Fibroblast of pulmonary artery (primary cell): ENCODE measurements at regions not wholly inside any gene's neighbourhood (a gene's known extent, or its start where the extent isn't known, plus 50 kb on each side); places are given as distances from the start of the nearest gene placed in this dataset.
A peak's percentile ranks its signal among the peaks of the same experiment; 100 is the strongest.
"Not testable (repeated sequence)": the region's sequence is repeated elsewhere in the genome, so short reads cannot be mapped to it uniquely, and the experiment has no call there.

Experiments
- DNase-seq: peaks from one replicate; pipeline ENCODE4 v3.0.0-alpha.2; 2010; ENCODE audit warnings: low read depth
- H3K4me3 ChIP-seq: replicated peaks from 2 replicates; pipeline ENCODE4 v1.5.1; 2011; ENCODE audit warnings: low read depth, mild to moderate bottlenecking, control low read depth, low read length, moderate library complexity
- CTCF ChIP-seq: IDR thresholded peaks from 2 replicates; pipeline ENCODE4 v1.5.1; 2011; ENCODE audit warnings: mild to moderate bottlenecking, control low read depth, low read length, inconsistent platforms; ENCODE audit errors: missing control alignments

GRCh38 chr10:64409349-64409748 lies 888.1 kb downstream of the REEP3 start:
- no peak for DNase-seq
- no peak overlapping the region for H3K4me3 ChIP-seq
- no peak for TF ChIP-seq CTCF

GRCh38 chr10:64416011-64416410 lies 894.8 kb downstream of the REEP3 start:
- no peak overlapping the region for H3K4me3 ChIP-seq
- TF ChIP-seq CTCF: no peak
- DNase-seq: no peak

GRCh38 chr10:64419461-64419860 lies 898.3 kb downstream of the REEP3 start:
- no peak for TF ChIP-seq CTCF
- no peak for DNase-seq
- no peak overlapping the region for H3K4me3 ChIP-seq

- no peak for DNase-seq
- no peak for TF ChIP-seq CTCF
- H3K4me3 ChIP-seq: no peak overlapping the region
Measured at GRCh38 chr10:64426745-64427144, 905.5 kb downstream of the REEP3 start.

- TF ChIP-seq CTCF: peak; percentile 26
- DNase-seq: peak; percentile 8
- H3K4me3 ChIP-seq: no peak overlapping the region
Measured at GRCh38 chr10:64430690-64431323, 909.6 kb downstream of the REEP3 start.

GRCh38 chr10:64441872-64442271 lies 920.7 kb downstream of the REEP3 start:
- DNase-seq, H3K4me3 ChIP-seq: not testable (repeated sequence)

- no peak overlapping the region for H3K4me3 ChIP-seq
- DNase-seq: no peak
- TF ChIP-seq CTCF: no peak
Measured at GRCh38 chr10:64444163-64444562, 923.0 kb downstream of the REEP3 start.
